Fibroblast of skin of abdomen (primary cell): ENCODE measurements at regions not wholly inside any gene's neighbourhood (a gene's known extent, or its start where the extent isn't known, plus 50 kb on each side); places are given as distances from the start of the nearest gene placed in this dataset.

Source experiments
- DNase-seq: peaks from one replicate; pipeline ENCODE4 v3.0.0-alpha.2; 2013

DNA sequence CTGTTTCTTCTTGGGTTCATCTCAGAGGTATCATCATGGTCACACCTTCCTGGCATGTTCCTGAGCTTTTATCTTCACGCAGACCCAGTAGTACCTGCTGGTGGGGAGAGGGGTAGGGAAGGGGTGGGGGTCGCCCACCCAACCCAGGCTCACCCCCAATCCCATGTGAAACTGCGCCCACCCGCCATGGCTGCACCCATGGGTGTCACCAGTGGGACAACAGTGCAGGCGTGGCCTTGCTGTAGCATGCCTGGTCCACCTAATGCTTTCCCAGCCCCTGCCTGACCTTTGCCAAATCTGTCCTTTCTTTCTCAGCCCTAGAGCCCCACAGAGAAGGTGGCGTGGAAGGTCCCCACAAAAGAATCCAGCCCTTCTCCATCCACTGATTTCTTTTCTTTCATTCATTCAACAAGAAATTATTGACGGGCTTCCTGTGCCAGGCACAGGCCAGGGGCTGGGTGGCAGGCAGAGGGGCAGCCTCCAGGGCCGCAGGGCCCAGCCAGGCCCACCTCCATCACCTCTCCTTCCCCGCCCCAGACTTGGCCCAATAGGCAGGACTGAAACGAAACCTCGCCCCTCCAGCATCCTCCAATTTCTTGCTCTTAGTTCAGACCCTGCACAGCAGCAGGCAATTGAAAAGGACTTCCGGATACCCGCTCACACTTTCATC is 79.1 kb upstream of the TNRC6C start:
- DNase-seq = no peak

DNA sequence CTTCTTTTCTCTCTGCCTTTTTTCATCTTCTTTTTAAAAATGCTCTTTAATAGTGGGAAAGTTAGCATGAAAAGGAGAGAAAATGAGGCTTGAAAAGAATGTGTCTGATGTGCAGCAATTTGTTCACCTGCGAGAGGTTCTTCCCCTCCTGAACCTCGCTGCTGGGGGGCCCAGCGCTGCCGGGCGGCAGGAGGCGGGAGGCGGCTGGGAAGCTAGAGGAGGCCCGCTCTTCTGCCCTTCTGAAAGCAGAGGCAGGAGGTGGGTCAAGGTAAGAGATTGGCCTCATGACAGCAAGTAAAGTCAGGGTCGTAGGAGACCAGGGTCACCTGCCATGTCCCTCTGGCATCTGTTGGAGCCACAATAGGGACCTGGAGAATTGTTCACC is 78.6 kb upstream of the TNRC6C start:
- no peak for DNase-seq

DNA sequence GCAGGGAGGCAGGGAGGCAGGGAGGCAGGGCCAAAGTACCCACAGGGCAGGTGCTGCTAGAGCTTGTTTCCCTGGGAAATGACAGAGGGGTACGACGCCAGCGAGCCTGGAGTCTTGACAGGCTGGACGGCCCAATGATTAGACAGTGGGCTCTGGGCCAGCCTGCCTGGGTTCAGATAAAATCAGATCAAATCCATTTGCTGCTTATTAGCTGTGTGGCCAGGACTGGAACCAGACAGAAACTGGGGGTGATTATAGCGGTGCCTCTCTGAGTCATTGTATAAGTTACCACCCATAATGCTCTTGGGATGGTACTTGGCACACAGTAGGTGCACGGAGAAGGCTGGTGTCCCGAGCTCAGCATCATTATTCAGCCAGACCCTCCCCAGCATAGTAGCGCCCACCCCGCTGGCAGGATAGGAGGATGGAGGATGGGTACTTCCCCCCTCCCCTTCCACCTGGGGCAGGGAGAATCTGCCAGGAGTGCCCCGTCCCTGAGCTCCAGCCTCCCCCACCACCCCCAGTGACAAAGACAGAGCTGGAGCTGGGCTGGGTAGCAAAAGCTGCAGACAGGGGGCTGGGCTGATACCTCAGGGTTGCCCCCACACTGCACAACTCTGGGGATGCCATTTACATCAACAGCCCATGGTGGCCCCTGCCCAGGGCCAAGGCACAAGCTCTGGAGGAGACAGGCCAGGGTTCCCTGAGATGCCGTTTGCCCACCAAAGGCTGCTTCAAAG is 77.6 kb upstream of the TNRC6C start:
- no peak for DNase-seq

DNA sequence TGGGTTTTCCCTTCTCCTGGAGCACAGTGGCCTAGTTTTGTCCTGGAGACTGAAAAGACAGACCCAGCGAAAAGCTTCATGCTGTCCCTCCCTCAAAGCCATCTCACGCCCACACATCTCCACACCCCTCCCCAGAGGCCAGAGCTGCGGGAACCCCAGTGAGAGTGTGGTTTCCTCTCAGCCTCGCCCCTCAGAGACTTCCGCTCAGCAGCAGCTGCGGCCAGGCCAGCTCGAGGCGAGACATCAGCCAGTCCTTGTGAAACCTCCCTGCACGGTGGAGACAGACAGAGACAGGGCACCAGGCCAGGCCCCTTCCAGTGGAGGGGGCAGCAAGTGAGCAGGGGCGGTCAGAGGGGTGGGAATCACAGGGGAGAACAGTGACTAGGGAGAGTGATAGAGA is 77.0 kb upstream of the TNRC6C start:
- DNase-seq = peak; percentile 49

DNA sequence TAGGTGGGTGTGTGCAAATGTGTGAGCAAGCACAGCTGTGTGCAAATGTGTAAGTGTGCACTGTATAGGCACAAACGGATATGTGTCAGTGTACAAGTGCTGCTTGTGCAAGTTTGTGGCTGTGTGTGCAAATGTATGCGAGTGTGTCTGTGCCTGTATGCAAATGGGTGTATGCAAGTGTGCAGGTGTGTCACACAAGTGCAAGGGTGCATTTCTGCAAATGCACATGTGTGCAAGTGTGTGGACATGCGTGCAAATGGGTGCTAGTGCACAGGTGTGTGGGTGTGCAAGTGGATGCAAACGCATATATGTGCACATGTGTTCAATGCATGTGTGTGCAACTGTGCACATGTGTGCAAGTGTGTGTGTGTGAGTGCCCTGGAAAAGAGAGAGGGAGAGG is 76.5 kb upstream of the TNRC6C start:
- no peak for DNase-seq

DNA sequence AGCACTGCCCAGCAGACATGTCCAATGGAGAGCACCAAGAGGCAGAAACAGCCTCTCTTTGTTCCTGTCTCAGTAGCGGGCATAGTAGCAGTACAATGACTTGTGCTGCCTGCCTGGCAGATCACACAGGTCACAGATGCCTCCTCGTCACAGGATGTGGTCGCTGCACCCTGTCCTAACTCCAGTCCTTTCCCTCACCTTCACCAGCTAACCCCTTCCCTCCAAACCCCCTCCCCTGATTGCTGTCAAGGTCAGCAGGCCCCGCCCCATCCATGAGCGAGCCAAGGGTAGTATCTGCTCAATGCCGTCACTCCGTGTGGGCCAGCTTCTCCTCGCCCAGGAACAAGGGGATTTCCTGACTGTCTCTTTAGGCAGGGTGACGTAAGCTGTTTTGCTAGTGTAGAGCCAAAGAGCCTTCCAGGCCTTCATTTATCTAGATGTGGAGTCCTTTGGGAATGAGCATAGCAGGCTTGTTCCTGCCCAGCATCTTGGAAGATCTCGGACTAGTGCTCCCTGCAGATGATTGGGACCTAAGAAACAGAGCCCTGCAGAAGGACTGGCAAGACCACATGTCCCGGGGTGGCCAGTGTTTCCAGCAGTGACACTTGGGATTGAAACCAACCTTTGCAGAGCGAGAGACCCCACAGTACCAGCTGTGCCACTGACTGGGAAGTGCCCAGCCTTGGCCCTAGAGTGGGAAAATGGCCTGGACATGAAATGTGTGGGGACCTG is 75.9 kb upstream of the TNRC6C start:
- DNase-seq = peak; percentile 22

DNA sequence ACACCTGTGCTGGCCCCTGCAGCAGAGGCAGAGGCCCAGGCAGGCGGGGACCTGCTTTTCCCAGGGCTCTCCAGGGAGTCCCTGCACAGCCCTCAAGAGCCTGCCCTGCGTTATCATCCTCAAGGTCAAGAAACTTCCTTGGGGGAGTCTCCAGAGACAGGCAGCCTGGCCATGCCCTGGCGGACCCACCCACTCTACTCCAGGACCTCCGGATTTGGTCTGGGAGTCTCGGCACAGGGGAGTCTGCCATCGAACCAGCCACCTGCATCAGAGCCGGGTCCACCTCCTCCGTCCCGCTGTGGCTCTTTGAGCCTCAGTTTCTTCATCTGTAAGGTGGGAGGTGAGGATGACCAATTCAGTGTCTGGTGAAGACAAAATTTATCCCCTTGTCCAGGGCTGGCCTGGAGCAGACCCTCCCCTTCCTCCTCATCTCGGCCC is 75.3 kb upstream of the TNRC6C start:
- DNase-seq = no peak

DNA sequence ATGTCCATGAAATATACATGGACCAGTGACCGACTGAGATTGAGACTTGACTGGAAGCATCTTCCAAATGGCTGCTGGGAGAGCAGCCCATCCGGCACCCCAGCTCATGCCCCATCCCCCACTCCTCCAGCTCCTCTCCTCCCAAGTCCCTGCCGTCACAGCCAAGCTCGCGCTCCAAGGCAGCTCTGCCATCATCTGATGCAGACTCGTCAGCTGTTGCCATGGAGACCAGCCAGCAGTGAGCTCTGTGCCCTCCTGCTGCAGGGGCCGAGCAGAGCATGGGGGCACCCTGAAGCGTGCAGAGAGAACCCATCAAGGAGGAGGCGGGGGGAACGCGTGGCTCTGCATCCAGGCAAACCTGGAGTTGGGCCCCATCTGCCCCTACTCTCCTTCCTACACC is 74.5 kb upstream of the TNRC6C start:
- no peak for DNase-seq

DNA sequence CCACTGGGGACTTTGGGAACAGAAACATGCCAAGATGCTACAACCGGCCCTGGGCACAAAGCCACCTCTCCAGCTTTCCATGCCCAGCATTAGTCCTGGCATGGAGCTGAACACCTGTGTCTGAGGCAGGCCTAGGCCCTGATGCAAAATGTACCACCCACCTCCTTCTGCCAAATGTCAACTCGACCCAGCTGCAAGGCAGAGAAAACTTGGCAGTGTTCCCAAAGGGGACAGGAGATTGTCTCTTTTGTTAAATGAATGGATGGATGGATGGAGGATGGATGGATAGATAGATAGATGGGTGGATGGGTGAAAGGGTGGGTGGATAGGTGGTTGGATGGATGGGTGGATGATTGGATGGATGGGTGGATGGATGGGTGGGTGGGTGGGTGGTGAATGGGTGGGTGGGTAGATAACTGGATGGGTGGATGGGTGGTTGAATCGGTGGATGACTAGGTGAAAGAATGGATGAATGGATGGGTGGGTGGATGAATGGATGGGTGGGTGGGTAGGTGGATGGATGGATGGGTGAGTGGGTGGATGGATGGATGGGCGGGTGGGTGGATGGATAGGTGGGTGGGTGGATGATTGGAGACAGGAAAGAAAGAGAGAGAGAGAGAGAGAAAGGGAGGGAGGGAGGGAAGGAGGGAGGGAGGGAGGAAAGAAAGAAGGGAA is 73.4 kb upstream of the TNRC6C start:
- no peak for DNase-seq

DNA sequence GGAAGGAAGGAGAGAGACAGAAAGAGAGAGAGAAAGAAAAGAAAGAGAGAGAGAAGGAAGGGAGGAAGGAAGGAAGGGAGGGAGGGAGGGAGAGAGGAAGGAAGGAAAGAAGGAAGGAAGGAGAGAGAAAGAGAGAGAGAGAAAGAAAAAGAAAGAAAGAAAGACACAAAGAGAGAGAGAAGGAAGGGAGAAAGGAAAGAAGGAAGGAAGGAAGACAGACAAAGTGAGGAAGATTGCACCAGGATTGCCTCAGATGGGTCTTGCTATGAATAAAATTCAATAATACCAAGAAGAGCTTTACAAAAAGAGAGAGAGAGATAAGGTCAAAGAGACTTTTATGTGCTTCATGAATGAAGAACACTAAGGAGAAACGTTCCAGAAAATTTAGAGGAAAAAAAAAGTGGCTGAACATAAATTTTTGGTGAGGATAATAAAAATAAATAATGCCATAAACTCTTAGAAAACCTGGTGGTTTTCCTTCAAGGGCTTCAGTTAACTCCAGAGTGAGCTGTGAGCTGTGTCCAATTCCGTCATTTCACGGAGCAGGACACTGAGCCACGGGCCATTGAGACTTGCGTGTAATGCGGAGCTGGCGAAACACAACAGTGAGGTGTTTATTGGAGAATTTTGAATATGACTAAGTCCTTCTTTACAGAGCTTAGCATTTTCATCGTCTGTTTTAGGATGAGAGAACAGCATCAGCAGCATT is 72.7 kb upstream of the TNRC6C start:
- no peak for DNase-seq

DNA sequence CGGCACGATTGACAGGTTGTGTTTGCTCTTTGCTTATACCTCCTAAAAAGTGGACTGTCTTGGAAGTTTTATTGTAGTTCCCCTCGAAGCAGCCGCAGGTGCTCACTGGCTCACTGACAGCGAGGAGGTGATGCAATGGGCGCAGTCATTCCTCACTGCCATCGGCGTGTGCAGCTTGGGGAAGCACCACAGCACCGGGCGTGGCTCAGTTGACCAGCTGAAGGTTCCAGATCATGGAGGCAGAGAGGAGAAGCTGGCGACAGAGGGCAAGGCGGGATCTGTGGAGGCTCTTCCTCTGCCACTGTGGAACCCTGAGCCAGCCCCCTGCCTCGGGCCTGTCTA is 72.1 kb upstream of the TNRC6C start:
- DNase-seq = no peak

DNA sequence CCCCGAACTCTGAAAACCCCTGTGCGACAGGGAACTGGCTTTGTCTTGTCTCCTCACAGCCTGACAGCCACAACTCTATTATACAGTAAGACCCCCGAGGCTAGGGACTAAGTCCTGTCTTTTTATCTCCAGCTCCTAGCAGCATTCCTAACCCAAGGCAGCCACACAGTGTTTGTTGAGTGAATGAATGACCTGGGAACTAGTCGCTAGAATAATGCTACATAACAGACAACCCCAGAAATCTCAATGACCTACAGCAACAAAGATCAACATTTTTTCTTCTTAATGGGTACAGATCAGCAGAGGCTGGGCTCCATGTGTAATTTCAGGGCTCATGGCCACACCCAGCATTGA is 71.4 kb upstream of the TNRC6C start:
- no peak for DNase-seq

DNA sequence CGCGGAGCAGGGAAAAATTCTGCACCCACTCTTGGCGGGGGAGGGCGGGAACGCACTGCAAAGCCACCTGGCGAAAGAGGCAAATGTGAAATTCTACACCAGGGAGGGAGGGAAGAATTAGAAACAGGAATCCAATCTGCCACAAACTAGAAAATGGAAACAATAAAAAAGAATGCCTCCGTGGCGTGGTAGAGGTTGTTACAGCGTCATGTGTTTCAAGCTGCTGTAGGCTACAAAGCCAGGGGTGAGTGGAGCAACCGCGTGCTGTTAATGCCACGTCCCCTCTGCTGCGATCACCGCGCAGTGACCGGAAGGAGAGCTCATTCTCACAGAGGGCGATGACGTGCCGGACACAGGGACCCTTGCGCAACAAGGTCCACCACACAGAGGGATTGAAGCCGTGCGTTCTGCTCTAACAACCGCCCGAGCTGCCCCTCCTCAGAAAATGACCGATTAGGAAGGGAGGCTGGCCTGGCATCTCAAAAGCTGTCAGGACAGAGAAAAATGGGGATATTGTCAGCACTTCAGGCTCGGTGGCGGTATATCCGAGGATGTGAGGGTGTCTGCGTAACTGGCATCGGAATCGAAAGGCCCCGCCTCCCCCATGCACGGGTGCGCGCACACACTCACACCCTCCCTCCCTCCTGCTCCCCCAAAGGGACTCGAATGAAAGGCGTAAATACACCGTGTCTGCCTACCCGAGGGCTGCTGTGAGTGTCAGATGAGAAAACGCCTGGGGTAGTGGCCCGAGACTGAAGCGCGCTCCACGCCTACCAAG is 70.8 kb upstream of the TNRC6C start:
- DNase-seq = peak; percentile 48

DNA sequence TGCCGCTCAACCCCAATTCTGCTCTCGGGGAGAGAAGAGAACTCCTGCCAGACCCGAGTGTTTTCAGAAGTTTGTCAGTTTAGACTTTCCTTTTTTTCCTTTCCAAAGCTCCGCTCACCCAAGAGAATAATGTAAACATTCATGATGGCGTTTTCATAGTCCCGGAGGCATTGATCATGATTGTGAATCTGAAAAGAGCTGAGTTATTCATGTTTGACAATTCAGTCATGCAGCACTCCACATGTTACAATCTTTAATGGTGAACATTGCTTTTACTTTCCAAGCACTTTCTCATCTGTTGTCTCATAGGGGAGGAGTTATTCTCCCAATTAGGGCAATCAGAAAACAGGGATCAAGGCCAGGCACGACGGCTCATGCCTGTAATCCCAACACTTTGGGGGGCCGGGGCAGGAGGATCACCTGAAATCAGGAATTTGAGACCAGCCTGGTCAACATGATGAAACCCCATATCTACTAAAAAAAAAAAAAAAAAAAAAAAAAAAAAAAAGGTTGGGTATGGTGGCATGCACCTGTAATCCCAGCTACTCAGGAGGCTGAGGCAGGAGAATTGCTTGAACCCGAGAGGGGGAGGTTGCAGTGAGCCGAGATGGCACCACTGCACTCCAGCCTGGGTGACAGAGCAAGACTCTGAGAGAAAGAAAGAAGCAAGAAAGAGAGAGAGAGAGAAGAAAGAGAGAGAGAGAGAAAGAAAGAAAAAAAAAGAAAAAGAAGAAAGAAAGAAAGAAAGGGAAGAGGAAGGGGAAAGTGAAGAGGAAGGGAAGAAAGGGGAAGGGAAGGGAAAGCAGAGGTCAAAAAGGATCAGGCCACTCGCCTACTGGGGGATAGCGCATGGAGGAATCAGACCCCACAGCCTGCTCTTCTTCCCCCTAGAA is 70.0 kb upstream of the TNRC6C start:
- DNase-seq = no peak

DNA sequence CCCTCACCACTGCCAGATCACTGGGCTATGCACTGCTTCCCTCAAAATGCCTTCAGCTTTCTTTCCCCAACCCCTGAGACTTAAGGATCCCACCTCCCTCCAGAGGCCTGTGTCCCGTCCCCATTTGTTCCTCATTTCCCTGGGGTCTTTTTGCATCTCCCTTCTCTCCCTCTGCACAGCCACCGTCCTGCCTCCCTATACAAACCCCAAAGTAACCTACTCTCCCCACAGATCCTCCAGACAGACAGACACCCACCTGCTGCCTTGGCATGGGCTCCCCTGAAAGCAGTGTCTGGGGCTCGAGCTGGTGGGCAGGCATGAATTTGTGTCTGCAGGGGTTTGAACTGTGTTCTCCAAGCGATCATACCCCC is 69.4 kb upstream of the TNRC6C start:
- no peak for DNase-seq

DNA sequence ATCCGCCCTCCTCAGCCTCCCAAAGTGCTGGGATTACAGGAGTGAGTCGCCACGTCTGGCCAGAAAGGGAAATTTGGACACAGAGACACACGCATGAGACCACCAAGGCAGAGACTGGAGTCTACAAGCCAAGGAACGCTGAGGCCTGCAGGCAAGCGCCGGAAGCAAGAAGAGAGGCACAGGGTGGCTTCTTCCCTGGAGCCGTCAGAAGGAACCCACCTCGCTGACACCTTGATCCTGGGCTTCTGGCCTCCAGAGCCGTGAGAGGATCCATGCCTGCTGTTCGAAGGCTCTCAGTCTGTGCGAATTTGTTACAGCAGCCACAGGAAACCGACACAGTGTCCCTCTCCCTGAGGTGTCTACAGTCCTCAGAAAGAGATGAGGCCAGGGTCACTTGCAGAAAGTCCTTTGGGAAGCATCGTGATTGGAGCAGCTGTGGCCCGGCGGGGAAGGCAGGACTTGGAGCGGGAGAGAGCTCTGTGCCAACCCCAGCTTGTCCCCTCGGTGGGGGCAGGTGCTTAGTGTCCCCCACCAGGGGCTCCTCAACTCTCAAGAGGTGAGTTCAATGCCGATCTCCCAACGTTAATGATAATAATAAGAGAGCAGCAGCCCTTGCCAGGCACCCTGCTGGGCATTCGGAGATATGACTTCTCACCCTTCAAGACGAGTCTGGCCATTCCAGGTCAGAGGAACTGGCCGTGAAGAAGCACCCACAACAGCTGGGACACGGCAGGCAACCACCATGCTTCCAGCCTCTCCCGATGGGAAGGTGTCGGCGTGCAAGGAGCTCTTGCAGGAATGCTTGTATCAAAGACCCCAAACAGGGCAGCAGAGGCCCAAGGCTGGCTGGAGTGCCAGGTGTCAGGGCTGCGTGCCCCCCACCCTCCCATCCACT is 68.4 kb upstream of the TNRC6C start:
- no peak for DNase-seq

DNA sequence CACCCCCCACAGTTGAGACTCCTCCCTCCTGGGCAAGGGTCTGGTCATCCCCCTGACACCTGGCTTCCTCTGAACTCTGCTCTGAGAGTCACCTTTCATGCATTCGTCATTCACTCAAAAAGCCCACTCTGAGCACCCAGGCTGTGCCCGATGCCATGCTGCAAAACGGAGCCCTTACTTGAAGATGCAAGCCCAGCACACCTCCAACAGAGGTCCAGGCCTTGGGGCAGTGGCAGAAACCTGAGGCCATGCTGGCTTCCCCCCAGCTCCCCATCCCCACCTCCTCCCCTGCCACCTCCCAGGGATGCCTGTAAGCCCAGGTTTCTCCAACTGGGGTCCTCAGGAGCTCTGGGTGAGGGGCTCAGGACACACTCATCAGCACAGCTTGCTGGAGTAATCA is 67.7 kb upstream of the TNRC6C start:
- DNase-seq = no peak

DNA sequence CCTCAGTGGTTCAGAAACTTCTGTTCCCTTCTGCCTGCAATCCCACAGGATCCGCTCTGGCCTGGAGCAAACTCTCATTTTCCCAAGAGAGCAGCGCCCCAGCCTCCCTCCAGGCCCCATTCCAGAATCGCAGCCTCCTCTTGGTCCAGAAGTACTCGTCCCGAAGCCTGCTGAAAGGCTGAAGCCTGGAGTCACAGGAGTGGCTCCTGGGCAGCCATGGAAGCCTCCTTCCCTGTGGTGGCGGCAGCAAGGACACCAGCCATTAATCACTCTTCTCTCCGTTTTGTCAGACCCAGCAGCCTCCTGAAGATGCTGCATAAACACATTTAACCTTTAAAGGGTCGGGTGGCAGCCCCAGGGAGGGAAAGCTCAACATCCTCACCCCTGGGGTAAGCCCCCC is 66.9 kb upstream of the TNRC6C start:
- DNase-seq = no peak

DNA sequence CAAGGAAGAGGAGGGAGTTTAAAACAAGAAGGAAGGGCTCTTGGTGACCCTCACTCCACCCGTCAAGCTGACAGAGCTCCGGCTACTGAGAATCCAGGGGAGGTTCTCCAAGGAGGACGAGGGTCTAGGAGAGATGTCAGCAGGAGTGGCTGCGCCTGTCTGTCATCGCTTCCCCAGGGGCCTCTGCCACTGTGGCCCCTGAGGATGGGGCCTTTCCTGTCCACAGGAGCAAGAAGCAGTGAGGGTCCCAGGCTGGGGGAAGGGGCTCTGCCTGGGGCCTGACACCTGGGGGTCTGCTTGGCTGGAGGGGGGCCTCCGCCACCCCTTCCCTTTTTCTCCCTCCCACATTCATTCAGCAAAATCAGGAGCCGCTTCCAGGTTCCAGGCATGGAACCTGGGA is 66.5 kb upstream of the TNRC6C start:
- no peak for DNase-seq
